ELR (cell line): ENCODE measurements at regions not wholly inside any gene's neighbourhood (a gene's known extent, or its start where the extent isn't known, plus 50 kb on each side); places are given as distances from the start of the nearest gene placed in this dataset.

ENCODE experiments used
- DNase-seq: peaks from one replicate; pipeline ENCODE4 v3.0.0-alpha.2; 2015; ENCODE audit warnings: low read depth

DNA sequence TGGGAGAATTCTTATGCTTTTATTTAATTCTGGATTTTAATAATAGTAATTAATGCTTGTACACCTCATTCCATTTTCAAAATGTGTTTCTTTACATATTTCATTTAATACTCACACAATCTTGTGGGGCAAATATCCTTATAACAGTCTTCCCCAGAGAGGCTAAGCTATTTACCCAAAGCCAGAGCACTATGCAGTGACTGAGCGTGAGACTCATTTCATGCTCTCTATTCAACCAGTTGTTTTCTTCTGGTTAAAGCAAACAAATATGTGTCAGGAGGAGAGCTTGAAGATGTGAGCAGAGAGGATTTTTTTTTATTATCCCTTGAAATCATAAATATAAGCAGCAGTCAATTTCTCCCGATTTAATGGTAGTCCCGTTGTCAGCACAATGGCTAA, 548.3 kb upstream of the TBL1XR1 start:
- no peak for DNase-seq

- DNase-seq: no peak
Observed at GRCh38 chr3:177746337-177746933, 549.2 kb upstream of the TBL1XR1 start.

DNA sequence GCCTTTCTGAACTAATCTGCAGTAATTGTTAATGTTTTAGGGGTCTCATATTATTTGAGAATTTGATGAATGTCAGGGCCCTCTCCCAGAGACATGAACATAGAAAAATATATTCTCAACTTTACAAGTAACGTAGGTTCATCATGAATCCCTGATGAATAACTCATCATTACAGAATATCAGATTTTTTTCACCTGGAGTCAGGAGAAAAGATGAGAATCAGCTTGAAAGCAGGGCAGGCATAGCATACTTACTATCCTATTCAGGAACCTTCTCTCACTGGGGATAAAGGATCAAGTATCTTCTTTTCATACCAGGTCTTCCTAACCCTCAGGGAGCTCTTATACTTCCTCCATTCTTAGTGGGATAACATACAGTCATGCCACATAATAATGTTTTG, 552.6 kb upstream of the TBL1XR1 start:
- DNase-seq: no peak

DNA sequence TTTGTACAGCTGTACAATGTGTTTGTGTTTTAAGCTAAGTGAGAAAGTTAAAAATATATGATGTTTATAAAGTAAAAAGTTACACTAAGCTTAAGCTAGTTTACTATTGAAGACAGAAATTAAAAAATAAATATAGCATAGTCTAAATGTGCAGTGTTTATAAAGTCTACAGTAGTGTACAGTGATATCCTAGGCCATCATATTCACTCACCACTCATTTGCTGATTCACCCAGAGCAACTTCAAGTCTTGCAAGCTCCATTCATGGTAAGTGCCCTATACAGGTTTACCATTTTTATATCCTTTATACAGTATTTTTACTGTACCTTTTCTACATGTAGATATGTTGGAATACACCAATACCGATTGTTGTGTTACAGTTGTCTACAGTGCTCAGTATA, 553.2 kb upstream of the TBL1XR1 start:
- no peak for DNase-seq

DNA sequence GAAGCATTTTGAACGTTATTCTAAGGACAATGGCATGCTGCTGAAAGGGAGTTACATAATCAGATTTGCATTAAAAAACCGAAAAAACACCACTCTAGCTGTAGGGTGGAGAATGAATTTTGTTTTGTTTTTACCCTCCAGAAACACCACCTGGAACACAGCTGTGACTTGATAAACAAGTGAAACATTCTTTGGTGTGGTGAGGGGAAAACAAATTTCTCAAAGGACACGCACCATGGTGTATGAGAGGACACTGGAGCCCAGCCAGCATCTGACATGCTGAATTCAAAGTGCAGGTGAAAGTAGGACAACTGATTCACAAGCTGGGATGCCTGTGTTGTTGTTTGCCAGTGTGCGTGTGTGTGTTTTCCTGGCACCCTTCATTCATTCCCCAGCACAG, 554.5 kb upstream of the TBL1XR1 start:
- no peak for DNase-seq

- no peak for DNase-seq
Observed at GRCh38 chr3:177752831-177753230, 555.5 kb upstream of the TBL1XR1 start.

DNA sequence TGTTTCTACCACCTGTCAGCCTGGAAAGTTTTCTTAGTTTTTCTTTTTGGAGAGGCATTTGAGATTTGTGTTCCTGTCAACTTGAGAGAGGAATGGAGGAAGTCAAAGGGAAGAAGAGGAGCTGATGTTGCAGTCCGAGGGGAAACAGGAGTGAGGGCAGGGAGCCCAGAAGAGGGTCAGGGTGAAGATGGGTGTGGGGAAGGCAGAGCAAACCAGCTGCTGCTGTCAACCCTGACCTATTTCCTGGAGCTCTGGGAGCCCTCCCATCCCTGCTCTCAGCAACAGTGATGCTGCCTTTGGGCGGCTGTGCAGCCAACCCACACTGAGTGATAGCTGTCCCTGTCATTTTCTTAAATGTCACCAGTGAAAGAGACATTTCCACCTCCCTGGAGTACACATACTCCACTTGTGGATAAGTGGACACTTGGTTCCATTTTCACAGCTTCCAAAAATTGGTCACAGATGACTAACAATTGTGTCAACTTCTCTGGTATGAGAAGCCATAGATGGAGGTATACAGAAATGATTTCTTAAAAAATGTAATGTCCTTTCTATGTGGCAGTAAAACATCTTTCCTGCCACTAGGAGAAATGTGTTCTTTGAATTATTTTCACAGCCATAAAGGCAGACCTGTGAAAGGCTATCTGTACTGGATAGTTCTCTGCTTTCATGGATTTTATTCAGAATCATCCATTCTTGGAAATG, 556.3 kb upstream of the TBL1XR1 start:
- peak; percentile 59 for DNase-seq

DNA sequence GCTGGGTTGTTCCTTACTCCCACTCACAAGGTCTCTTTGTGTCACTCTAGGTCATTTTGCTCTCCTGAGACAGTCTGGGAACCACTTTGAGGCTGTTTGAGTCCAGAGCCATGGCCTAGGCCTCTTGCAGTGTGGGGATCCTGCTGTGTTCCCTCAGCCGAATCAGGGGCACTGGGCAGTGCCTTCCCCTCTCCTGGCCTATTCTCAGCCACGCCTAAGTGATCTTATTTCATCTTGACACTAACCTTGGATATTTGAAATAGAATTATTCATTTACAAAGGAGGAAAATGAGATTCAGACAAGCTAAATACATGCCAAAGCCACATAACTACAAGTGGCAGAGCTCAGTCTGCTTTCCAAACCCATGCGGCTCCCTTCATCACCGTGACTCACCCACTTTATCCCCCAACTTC, 557.2 kb upstream of the TBL1XR1 start:
- DNase-seq: no peak

- DNase-seq: no peak
Observed at GRCh38 chr3:177758126-177758525, 560.8 kb upstream of the TBL1XR1 start.

- DNase-seq: no peak
Observed at GRCh38 chr3:177760803-177761202, 563.5 kb upstream of the TBL1XR1 start.

GRCh38 chr3:177764377-177764912, 567.2 kb upstream of the TBL1XR1 start:
- no peak for DNase-seq

DNA sequence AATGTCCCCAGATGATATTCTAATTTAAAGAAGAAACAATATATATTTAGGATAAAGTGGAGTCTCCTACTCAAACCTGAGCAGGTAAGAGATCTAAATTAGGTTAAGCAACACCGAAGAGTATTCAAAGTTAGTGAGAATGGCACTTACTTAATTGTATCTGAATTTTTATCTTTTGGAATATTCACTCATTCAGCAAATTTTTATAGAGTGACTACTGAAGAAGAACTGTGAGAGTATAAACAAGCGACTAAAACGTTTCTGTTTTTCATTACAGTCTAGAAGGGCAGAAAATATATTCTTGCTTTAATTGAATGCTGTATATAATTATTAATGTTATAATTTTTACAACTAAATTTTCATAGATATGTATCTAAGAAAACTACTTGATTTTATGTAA, 567.7 kb upstream of the TBL1XR1 start:
- DNase-seq: no peak

DNA sequence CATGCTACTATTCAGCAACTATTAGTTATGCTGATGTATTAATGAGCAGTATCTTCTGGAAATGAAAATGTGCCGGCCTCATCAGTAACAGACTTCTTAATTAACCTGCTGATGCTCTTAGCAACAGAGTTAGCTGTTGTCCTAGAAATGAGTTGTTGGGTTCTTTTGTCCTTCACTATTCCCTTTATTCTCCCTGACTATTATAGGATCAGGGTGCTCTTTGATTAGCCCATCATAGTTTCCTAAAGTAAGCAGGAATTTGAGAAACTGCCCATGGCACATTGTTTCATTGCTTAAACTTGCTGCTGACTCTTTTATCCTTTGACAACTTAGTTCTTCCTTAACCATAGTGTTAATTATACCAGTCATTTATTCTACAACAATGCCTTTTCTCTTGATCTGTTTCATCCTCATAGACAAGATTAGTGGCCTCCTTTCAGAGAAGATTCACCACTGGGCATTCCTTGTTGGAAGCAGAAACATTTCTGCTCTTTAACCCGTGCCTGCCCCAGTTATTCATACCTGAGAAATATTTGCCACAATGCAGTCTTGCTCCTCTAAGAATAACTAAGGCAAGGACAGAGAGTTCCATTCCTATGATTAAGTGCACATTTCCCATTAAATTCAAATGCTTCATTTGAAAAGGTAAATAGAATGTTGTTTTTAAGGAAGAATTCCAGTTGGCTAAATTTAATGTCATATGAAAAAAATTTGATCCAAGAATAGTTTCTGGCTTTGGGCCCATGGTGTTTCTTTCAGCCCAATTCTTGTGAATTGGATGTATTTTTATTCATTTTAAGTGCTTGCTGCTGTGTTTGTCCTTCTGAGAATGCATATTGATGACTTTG, 573.3 kb upstream of the TBL1XR1 start:
- DNase-seq: peak; percentile 35

DNA sequence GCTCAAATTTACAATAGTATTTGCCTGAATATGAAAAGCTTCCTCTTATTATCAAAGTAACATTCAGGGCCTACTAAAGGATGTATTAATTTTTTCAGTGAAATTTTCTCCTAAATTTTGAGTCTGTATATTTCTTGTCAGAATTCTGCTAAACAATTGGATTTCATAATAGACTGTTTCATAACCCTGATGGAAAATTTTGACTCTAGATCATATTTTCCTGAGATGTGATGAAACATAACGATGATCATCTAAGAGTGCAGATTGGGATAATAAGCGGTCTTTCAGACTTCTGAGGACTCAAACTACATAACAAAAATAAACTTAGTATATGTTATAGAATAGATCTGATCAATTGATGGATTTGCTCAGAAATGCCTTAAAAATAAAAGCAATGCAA, 574.5 kb upstream of the TBL1XR1 start:
- no peak for DNase-seq

DNA sequence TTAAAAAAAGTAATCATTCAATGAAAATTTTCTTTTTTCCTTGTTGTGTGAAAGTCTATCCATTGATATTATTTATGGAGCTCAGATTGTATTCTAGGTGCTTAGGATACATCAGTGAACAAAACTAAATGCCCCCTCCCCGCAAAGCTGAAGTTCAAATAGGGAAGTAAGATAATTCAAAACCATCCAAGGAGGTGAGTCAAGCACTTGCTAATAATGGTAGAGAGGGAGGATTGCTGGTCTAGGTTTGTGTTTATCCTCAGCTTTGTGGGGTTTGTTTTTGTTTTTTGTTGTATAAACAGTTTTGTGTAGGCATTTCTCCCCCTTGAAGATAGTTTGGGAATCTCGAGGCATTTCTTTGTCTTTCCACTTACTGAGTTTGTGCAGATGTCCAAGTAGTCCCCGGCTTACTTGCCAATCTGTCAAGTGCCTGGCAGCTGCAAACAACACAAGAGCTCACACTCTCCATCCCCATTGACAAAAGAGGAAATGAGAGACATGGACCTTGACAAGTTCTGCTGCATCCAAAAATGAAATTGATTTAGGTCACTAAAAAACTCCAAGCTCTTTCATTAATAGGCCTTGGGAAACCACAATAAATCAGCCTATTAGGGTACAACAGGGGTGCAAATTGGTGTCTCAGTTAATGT, 575.8 kb upstream of the TBL1XR1 start:
- DNase-seq: no peak

DNA sequence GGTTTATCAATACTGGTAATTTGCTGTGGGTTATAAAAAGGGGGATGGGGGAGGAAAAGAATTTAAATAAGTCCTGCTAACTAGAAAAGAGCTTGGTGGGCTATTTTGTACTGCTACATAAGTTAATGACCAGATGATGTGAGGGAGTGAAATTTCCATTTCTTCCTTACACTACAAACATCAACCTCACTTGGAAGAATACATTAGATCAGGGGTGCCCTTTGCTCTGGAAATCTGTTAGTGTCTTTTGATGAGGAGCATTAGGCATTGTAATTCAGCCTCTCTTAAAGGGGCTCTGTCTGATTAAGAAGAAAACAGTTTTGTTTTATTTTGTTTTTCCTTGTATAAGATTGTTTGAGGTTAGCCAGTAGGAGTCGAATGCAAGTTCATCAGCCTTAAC, 576.4 kb upstream of the TBL1XR1 start:
- DNase-seq: no peak

DNA sequence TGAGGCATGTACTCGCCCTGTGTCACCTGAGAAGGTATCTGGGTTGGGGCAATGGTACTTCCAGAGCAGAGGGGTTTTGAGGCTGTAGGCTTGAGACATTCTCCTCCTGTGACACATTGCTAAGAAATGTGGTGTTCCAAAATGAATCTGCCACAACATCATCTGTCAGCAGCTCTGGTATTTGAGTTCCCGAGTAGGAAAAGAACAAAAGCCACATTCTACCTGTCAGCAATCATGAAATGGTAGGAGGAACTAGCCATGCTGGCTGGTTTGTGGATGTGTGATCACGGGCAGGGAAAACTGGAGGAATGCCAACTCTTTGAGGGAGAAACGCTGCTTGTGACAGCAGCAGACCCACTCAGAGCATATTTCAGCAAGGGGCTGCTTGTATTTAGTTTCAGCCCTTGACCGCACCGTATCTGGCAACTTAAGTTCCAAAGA, 579.4 kb upstream of the TBL1XR1 start:
- peak; percentile 65 for DNase-seq

DNA sequence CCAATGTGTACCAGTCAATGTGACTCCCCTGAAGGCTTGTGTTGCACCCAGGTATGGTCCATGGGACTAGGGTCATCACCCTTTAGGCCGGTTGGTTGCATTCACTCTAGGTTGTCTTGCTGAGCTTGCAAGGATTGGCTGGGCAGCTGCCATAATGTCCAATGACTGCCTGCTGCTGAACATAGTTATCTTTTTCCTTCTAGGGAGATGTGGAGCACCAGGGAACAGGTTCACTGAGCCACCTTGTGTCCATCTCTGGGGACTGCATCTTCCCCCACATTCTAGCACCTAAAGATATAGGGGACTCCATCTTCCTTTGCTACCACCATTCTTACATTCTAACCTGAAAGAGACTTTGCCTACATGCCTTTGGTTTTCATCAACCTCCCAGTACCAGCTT, 580.4 kb upstream of the TBL1XR1 start:
- peak; percentile 76 for DNase-seq

DNA sequence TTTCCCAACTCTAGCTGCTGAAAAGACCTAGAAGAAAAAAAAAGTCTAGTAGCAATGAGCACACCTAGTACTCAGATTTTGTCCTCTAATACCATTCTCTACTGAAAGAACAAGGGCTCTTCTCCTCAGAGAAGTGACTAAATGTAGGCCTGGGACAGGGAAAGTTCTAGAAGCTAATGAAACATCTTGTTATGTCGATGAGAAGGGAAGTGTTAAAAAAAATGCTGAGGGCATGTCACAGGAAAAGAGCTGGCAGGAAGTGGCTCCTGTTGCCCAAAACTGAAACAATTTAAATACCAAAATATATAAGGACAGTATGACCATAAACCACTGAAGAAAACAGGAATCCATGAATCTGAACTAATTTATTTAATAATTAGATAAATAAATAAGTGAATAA, 581.4 kb upstream of the TBL1XR1 start:
- DNase-seq: no peak

DNA sequence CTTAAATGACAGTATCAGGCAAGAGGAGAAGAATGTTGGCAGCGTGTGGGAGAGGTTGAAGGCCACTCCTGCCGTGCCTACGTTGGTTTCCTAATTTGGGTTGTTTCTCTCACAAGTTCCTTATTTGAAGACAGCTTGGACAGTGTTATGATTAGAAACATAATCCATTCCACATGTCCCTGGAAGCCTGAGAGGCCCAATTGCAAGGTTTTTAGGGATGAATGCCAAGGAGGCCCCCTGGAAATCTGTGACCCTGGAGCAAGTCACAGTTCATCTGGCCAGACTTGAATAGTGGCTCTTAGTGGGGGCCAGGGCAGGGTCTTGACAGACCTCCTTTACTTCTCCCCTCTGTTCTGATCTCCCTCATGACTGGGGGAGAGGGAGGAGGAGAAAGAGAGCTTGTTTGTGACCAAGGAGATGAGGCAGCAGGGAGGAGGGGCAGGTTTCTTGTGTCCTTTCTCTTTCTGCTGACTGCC, 584.4 kb upstream of the TBL1XR1 start:
- no peak for DNase-seq

GRCh38 chr3:177783338-177783737, 586.1 kb upstream of the TBL1XR1 start:
- DNase-seq: no peak

- no peak for DNase-seq
Observed at GRCh38 chr3:177783767-177784166, 586.5 kb upstream of the TBL1XR1 start.
